Mesodermal cell (in vitro differentiated cells): ENCODE measurements at regions not wholly inside any gene's neighbourhood (a gene's known extent, or its start where the extent isn't known, plus 50 kb on each side); places are given as distances from the start of the nearest gene placed in this dataset.
A peak's percentile ranks its signal among the peaks of the same experiment; 100 is the strongest.

Source experiments
- H3K27ac ChIP-seq: 2 replicates; pipeline ENCODE4 v1.7.0; 2013; ENCODE audit warnings: mild to moderate bottlenecking, low read depth, low read length, moderate library complexity; ENCODE audit not compliant: severe bottlenecking
- H3K36me3 ChIP-seq: 2 replicates; pipeline ENCODE4 v1.7.1; 2013; ENCODE audit warnings: mild to moderate bottlenecking, low read length, moderate library complexity; ENCODE audit not compliant: control insufficient read depth, insufficient read depth
- H3K4me1 ChIP-seq: one replicate; pipeline ENCODE4 v1.7.1; 2013; ENCODE audit warnings: mild to moderate bottlenecking, low read length; ENCODE audit not compliant: insufficient read depth, control insufficient read depth, poor library complexity, severe bottlenecking
- H3K4me3 ChIP-seq: 2 replicates; pipeline ENCODE4 v1.7.0; 2013; ENCODE audit warnings: low read length, control low read depth, mild to moderate bottlenecking; ENCODE audit not compliant: insufficient read depth, poor library complexity, severe bottlenecking; ENCODE audit errors: extremely low read depth
- H3K9me3 ChIP-seq: 2 replicates; pipeline ENCODE4 v1.7.1; 2013; ENCODE audit warnings: mild to moderate bottlenecking, low read length, moderate library complexity; ENCODE audit not compliant: control insufficient read depth
- WGBS, 2 experiments: methylation state at CpG; one replicate each; pipeline ENCODE4 v1.1.5; 2013; ENCODE audit warnings: missing lambda C conversion rate in 2 of 2; ENCODE audit not compliant: insufficient coverage in 2 of 2; 5-methylcytosine and 5-hydroxymethylcytosine counted together

GRCh38 chr12:124416516-124417395 is 121.9 kb downstream of the RFLNA start:
- H3K27ac ChIP-seq: no peak overlapping the region
- peaks cover 69% of the 10 kb centered on the region for H3K36me3 ChIP-seq
- H3K4me3 ChIP-seq: no peak overlapping the region
- H3K9me3 ChIP-seq: no peaks in the 10 kb centered on the region
- peaks cover 5% of the 10 kb centered on the region for H3K4me1 ChIP-seq
- WGBS, 2 experiments: 95% methylated on average over 56 of the region's 59 CpGs

- no peaks in the 10 kb centered on the region for H3K9me3 ChIP-seq
- 95 to 98% methylated on average over 9 of the region's 9 CpGs for WGBS, 2 experiments
- H3K27ac ChIP-seq: no peak overlapping the region
- peaks cover 22% of the 10 kb centered on the region for H3K4me1 ChIP-seq
- no peak overlapping the region for H3K4me3 ChIP-seq
- H3K36me3 ChIP-seq: peaks cover 52% of the 10 kb centered on the region
These were observed 120.2 kb downstream of the RFLNA start for GRCh38 chr12:124415064-124415463.

- WGBS, 2 experiments: 98 to 99% methylated on average over 8 of the region's 8 CpGs
- H3K36me3 ChIP-seq: peaks cover 48% of the 10 kb centered on the region
- no peak overlapping the region for H3K4me3 ChIP-seq
- no peak overlapping the region for H3K27ac ChIP-seq
- no peaks in the 10 kb centered on the region for H3K9me3 ChIP-seq
- peaks cover 24% of the 10 kb centered on the region for H3K4me1 ChIP-seq
These were observed 119.0 kb downstream of the RFLNA start for GRCh38 chr12:124413915-124414314.

- Histone ChIP-seq H3K4me1 (peaks cover 24% of the 10 kb centered on the region), H3K4me3 (no peak overlapping the region), H3K36me3 (peaks cover 50% of the 10 kb centered on the region), H3K27ac (no peak overlapping the region), H3K9me3 (no peaks in the 10 kb centered on the region)
- WGBS, 2 experiments: 92 to 97% methylated on average over 7 to 10 of the region's 15 CpGs
These were observed 118.5 kb downstream of the RFLNA start for GRCh38 chr12:124413401-124413800.

- Histone ChIP-seq H3K27ac (no peak overlapping the region), H3K4me1 (peaks cover 24% of the 10 kb centered on the region), H3K4me3 (no peak overlapping the region), H3K9me3 (no peaks in the 10 kb centered on the region), H3K36me3 (peaks cover 46% of the 10 kb centered on the region)
- 94 to 98% methylated on average over 10 to 13 of the region's 13 CpGs for WGBS, 2 experiments
These were observed 117.7 kb downstream of the RFLNA start for GRCh38 chr12:124412646-124413015.

- H3K36me3 ChIP-seq: peaks cover 46% of the 10 kb centered on the region
- no peaks in the 10 kb centered on the region for H3K9me3 ChIP-seq
- H3K27ac ChIP-seq: no peak overlapping the region
- H3K4me1 ChIP-seq: peaks cover 24% of the 10 kb centered on the region
- H3K4me3 ChIP-seq: no peak overlapping the region
- WGBS, 2 experiments: 88 to 96% methylated on average over 20 of the region's 22 CpGs
These were observed 117.2 kb downstream of the RFLNA start for GRCh38 chr12:124411953-124412645.

- WGBS, 2 experiments: 78 to 84% methylated on average over 20 to 23 of the region's 25 CpGs
- H3K4me1 ChIP-seq: peaks cover 24% of the 10 kb centered on the region
- no peak overlapping the region for H3K27ac ChIP-seq
- H3K36me3 ChIP-seq: peaks cover 47% of the 10 kb centered on the region
- no peak overlapping the region for H3K4me3 ChIP-seq
- no peaks in the 10 kb centered on the region for H3K9me3 ChIP-seq
These were observed 116.5 kb downstream of the RFLNA start for GRCh38 chr12:124411281-124411878.

GRCh38 chr12:124410354-124411175 is 115.7 kb downstream of the RFLNA start:
- WGBS, 2 experiments: 49 to 65% methylated on average over 10 to 15 of the region's 15 CpGs
- Histone ChIP-seq H3K27ac (peak overlapping the region; percentile 24), H3K4me1 (peaks cover 24% of the 10 kb centered on the region), H3K36me3 (peaks cover 47% of the 10 kb centered on the region), H3K9me3 (no peaks in the 10 kb centered on the region), H3K4me3 (no peak overlapping the region)

- no peak overlapping the region for H3K4me3 ChIP-seq
- peaks cover 46% of the 10 kb centered on the region for H3K36me3 ChIP-seq
- H3K27ac ChIP-seq: no peak overlapping the region
- H3K9me3 ChIP-seq: no peaks in the 10 kb centered on the region
- peaks cover 29% of the 10 kb centered on the region for H3K4me1 ChIP-seq
- WGBS, 2 experiments: 96 to 97% methylated on average over 25 of the region's 25 CpGs
These were observed 114.1 kb downstream of the RFLNA start for GRCh38 chr12:124408822-124409517.

- H3K4me1 ChIP-seq: peaks cover 27% of the 10 kb centered on the region
- 94 to 97% methylated on average over 7 to 8 of the region's 8 CpGs for WGBS, 2 experiments
- no peak overlapping the region for H3K4me3 ChIP-seq
- no peak overlapping the region for H3K27ac ChIP-seq
- peaks cover 38% of the 10 kb centered on the region for H3K36me3 ChIP-seq
- no peaks in the 10 kb centered on the region for H3K9me3 ChIP-seq
These were observed 112.2 kb downstream of the RFLNA start for GRCh38 chr12:124407074-124407473.
